HEK293 (cell line): ENCODE measurements at regions not wholly inside any gene's neighbourhood (a gene's known extent, or its start where the extent isn't known, plus 50 kb on each side); places are given as distances from the start of the nearest gene placed in this dataset.

Experiments
- CTCF ChIA-PET: fragments of 350-600 bp; formaldehyde crosslinking; extraction: SDS; loops from one replicate; lab custom pipeline; 2021; ENCODE audit warnings: antibody characterized with exemption; lab: Yijun Ruan, JAX
- POLR2A ChIA-PET: fragments of 300-600 bp; formaldehyde crosslinking; extraction: SDS; loops from one replicate; lab custom pipeline; 2020; ENCODE audit warnings: antibody characterized with exemption, inconsistent platforms; lab: Yijun Ruan, JAX
- H3K27ac ChIP-seq: fragments of 200-500 bp; sonication (Bioruptor generic); 2 replicates; pipeline ENCODE4 v1.5.1; 2014; ENCODE audit warnings: low read depth, low read length, control low read depth, inconsistent platforms; ENCODE audit errors: extremely low read depth
- H3K36me3 ChIP-seq, 2 experiments: fragments of 200-500 bp in 1 of 2; sonication (Bioruptor generic) in 1 of 2; 1 replicate in 1 of 2; 2 replicates in 1 of 2; pipeline ENCODE4 v1.5.1; 2014 to 2017; ENCODE audit warnings: inconsistent platforms in 2 of 2, low read length in 2 of 2; ENCODE audit not compliant: control insufficient read depth in 2 of 2, insufficient read depth in 1 of 2
- H3K4me1 ChIP-seq: fragments of 200-500 bp; sonication (Bioruptor generic); 2 replicates; pipeline ENCODE4 v1.5.1; 2014; ENCODE audit warnings: mild to moderate bottlenecking, low read length, inconsistent platforms; ENCODE audit not compliant: control insufficient read depth, insufficient read depth
- H3K4me3 ChIP-seq: 2 replicates; pipeline ENCODE4 v1.5.1; 2011; ENCODE audit warnings: low read depth, mild to moderate bottlenecking, control low read depth, low read length, moderate library complexity
- H3K9me3 ChIP-seq: fragments of 200-500 bp; sonication (Bioruptor generic); 2 replicates; pipeline ENCODE4 v1.5.1; 2014; ENCODE audit warnings: low read depth, low read length, inconsistent platforms; ENCODE audit not compliant: control insufficient read depth, insufficient read depth
- GLI4 ChIP-seq: fragments of 450-650 bp; formaldehyde crosslinking; IDR thresholded peaks from 2 replicates; pipeline ENCODE4 v1.5.1; 2016; ENCODE audit warnings: missing biosample characterization, missing genetic modification characterization
- TCF7L2 ChIP-seq: IDR thresholded peaks from 2 replicates; pipeline ENCODE4 v1.6.1; 2011; ENCODE audit warnings: low read depth, mild to moderate bottlenecking, inconsistent platforms, low read length, moderate library complexity, borderline replicate concordance
- ZNF112 ChIP-seq: fragments of 450-650 bp; formaldehyde crosslinking; IDR thresholded peaks from 2 replicates; pipeline ENCODE4 v1.5.0; 2017; ENCODE audit warnings: missing biosample characterization, missing genetic modification characterization
- ZNF121 ChIP-seq: fragments of 450-650 bp; formaldehyde crosslinking; IDR thresholded peaks from 2 replicates; pipeline ENCODE4 v1.5.1; 2016; ENCODE audit warnings: missing biosample characterization, missing genetic modification characterization
- ZNF157 ChIP-seq: fragments of 450-650 bp; formaldehyde crosslinking; IDR thresholded peaks from 2 replicates; pipeline ENCODE4 v1.5.1; 2016; ENCODE audit warnings: missing biosample characterization, missing genetic modification characterization
- ZNF223 ChIP-seq: fragments of 450-650 bp; formaldehyde crosslinking; IDR thresholded peaks from 2 replicates; pipeline ENCODE4 v1.5.1; 2016; ENCODE audit warnings: missing biosample characterization, missing genetic modification characterization
- ZNF24 ChIP-seq: fragments of 450-650 bp; formaldehyde crosslinking; IDR thresholded peaks from 2 replicates; pipeline ENCODE4 v1.5.1; 2016; ENCODE audit warnings: missing biosample characterization, missing genetic modification characterization
- ZNF366 ChIP-seq: fragments of 450-650 bp; formaldehyde crosslinking; conservative IDR thresholded peaks from 2 replicates; pipeline ENCODE4 v1.5.1; 2016; ENCODE audit warnings: missing biosample characterization, missing genetic modification characterization
- ZNF624 ChIP-seq: fragments of 450-650 bp; formaldehyde crosslinking; IDR thresholded peaks from 2 replicates; pipeline ENCODE4 v1.5.1; 2017; ENCODE audit warnings: missing biosample characterization, missing genetic modification characterization
- ZNF654 ChIP-seq: fragments of 450-650 bp; formaldehyde crosslinking; IDR thresholded peaks from 2 replicates; pipeline ENCODE4 v1.5.1; 2016; ENCODE audit warnings: low read depth, missing biosample characterization, missing genetic modification characterization
- ZNF776 ChIP-seq: fragments of 450-650 bp; formaldehyde crosslinking; IDR thresholded peaks from 2 replicates; pipeline ENCODE4 v1.5.0; 2017; ENCODE audit warnings: missing biosample characterization, missing genetic modification characterization, borderline replicate concordance
- ZNF830 ChIP-seq: fragments of 450-650 bp; IDR thresholded peaks from 2 replicates; pipeline ENCODE4 v1.5.0; 2018; ENCODE audit warnings: missing biosample characterization, missing genetic modification characterization, low read depth, mild to moderate bottlenecking, moderate library complexity
- ZSCAN16 ChIP-seq: fragments of 450-650 bp; formaldehyde crosslinking; IDR thresholded peaks from 2 replicates; pipeline ENCODE4 v1.5.1; 2016; ENCODE audit warnings: missing biosample characterization, missing genetic modification characterization
- TF ChIP-seq, protein P1 (sequence below): fragments of 450-650 bp; formaldehyde crosslinking; IDR thresholded peaks from 2 replicates; pipeline ENCODE4 v1.5.1; 2016; ENCODE audit warnings: missing biosample characterization, missing genetic modification characterization
- TF ChIP-seq, protein P2 (sequence below): fragments of 450-650 bp; formaldehyde crosslinking; IDR thresholded peaks from 2 replicates; pipeline ENCODE4 v1.5.1; 2016; ENCODE audit warnings: missing biosample characterization, missing genetic modification characterization, borderline replicate concordance
- TF ChIP-seq, protein P3 (sequence below): fragments of 450-650 bp; formaldehyde crosslinking; IDR thresholded peaks from 2 replicates; pipeline ENCODE4 v1.5.0; 2017; ENCODE audit warnings: missing biosample characterization, missing genetic modification characterization, borderline replicate concordance
- TF ChIP-seq, protein P4 (sequence below): fragments of 450-650 bp; formaldehyde crosslinking; IDR thresholded peaks from 2 replicates; pipeline ENCODE4 v1.5.1; 2016; ENCODE audit warnings: missing biosample characterization, missing genetic modification characterization

DNA sequence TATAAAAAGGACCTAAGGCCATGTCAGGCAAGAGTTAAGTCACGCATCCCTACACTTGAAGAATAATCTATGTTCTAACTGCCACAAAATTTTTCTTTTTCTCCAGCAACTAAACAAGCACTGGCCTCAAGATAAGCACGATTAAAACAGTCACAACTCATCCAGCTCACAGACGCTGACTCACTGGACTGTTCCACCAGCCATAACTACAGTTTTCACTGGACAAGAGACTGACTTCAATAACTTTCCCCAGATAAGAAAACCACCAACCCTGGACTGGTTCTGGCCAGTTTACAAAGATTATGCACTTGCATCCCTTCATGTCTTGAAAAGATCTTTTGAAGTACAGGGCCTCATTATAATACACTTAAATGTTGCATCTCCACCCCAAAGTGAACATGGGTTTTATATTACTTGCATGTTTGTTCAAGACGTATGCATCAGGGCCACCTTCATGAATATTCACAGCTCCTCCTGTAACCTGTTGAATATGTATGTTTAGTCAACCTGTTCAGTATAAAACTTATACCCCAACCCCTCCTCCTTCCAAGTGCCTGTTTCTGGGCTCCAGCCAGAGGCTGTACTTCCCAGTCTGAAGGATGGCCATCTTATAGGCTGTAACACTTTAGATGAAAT lies 129.3 kb upstream of the EPB41L4A start (continued):
- TF ChIP-seq, protein P1, sequence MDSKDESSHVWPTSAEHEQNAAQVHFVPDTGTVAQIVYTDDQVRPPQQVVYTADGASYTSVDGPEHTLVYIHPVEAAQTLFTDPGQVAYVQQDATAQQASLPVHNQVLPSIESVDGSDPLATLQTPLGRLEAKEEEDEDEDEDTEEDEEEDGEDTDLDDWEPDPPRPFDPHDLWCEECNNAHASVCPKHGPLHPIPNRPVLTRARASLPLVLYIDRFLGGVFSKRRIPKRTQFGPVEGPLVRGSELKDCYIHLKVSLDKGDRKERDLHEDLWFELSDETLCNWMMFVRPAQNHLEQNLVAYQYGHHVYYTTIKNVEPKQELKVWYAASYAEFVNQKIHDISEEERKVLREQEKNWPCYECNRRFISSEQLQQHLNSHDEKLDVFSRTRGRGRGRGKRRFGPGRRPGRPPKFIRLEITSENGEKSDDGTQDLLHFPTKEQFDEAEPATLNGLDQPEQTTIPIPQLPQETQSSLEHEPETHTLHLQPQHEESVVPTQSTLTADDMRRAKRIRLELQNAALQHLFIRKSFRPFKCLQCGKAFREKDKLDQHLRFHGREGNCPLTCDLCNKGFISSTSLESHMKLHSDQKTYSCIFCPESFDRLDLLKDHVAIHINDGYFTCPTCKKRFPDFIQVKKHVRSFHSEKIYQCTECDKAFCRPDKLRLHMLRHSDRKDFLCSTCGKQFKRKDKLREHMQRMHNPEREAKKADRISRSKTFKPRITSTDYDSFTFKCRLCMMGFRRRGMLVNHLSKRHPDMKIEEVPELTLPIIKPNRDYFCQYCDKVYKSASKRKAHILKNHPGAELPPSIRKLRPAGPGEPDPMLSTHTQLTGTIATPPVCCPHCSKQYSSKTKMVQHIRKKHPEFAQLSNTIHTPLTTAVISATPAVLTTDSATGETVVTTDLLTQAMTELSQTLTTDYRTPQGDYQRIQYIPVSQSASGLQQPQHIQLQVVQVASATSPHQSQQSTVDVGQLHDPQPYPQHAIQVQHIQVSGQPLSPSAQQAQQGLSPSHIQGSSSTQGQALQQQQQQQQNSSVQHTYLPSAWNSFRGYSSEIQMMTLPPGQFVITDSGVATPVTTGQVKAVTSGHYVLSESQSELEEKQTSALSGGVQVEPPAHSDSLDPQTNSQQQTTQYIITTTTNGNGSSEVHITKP (tag by site-specific recombination), result peak; percentile 93
- no peak for TF ChIP-seq ZNF776

DNA sequence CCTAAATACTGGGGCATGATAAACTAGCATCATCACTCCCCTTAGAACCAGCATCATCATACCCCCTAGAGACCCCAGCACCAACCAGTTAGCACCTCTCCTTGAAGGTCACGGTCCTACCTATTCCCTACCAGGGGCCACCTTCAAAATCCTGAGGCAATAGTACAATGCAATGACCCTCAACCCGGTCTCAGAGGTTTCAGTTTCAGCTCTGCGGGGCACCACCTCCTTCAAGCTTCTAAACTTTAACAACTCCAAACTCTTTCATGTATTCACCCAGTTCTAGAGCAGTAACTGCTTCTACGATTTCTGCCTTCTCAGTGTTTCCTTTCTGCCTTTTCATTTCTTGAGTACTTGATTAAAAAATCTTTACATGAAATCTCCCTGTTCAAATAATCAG lies 130.1 kb upstream of the EPB41L4A start:
- no peak overlapping the region for H3K27ac ChIP-seq
- H3K4me1 ChIP-seq, result no peaks in the 10 kb centered on the region
- H3K9me3 ChIP-seq, result no peaks in the 10 kb centered on the region
- no peak for TF ChIP-seq ZNF24 (tag by site-specific recombination)
- TF ChIP-seq, protein P2, sequence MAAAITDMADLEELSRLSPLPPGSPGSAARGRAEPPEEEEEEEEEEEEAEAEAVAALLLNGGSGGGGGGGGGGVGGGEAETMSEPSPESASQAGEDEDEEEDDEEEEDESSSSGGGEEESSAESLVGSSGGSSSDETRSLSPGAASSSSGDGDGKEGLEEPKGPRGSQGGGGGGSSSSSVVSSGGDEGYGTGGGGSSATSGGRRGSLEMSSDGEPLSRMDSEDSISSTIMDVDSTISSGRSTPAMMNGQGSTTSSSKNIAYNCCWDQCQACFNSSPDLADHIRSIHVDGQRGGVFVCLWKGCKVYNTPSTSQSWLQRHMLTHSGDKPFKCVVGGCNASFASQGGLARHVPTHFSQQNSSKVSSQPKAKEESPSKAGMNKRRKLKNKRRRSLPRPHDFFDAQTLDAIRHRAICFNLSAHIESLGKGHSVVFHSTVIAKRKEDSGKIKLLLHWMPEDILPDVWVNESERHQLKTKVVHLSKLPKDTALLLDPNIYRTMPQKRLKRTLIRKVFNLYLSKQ, result no peak
- no peaks in the 10 kb centered on the region for H3K36me3 ChIP-seq
- no peak overlapping the region for H3K4me3 ChIP-seq
- ChIA-PET POLR2A (no interaction called here), CTCF (interaction anchor here (0.6 to 15.0 kb wide), 6 partner anchors 12 to 1030 kb away, joined by 3 to 138 read pairs (median 5); no protein-coding TSS in a partner anchor)

DNA sequence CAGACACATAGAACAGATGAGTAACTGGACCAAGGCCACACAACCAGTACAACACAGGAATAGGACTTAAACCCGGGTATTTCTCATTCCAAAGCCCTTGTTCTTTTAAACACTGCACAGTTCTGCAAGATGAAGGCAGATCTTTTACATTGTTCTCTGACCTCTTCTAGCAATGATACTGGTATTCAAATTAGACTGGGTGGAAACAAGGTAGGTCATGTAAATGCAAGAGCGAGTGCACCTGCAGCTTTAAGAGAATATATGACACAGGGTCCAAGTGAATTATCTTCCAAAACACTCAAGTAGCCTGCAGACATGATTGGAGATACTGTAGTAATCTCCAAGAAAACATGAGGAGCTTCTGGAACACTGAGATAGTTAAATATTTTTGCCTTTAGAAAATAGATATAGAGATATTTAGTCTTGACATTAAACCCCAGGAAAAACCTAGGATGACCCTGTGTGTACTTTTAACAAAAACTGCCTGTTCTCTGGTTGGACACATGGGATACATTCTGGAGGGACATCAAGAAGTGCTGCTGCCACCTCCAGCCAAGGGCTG lies 130.6 kb upstream of the EPB41L4A start:
- H3K9me3 ChIP-seq, result no peaks in the 10 kb centered on the region
- no peak overlapping the region for H3K4me3 ChIP-seq
- H3K27ac ChIP-seq, result no peak overlapping the region
- TF ChIP-seq, protein P3, sequence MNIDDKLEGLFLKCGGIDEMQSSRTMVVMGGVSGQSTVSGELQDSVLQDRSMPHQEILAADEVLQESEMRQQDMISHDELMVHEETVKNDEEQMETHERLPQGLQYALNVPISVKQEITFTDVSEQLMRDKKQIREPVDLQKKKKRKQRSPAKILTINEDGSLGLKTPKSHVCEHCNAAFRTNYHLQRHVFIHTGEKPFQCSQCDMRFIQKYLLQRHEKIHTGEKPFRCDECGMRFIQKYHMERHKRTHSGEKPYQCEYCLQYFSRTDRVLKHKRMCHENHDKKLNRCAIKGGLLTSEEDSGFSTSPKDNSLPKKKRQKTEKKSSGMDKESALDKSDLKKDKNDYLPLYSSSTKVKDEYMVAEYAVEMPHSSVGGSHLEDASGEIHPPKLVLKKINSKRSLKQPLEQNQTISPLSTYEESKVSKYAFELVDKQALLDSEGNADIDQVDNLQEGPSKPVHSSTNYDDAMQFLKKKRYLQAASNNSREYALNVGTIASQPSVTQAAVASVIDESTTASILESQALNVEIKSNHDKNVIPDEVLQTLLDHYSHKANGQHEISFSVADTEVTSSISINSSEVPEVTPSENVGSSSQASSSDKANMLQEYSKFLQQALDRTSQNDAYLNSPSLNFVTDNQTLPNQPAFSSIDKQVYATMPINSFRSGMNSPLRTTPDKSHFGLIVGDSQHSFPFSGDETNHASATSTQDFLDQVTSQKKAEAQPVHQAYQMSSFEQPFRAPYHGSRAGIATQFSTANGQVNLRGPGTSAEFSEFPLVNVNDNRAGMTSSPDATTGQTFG (tag by site-specific recombination), result no peak
- TF ChIP-seq GLI4 (no peak), ZNF121 (tag by site-specific recombination) (no peak), ZNF654 (tag by site-specific recombination) (no peak), TCF7L2 (no peak), ZNF830 (tag by site-specific recombination) (no peak), ZNF624 (tag by site-specific recombination) (no peak), ZNF157 (no peak), ZNF223 (tag by site-specific recombination) (no peak), ZNF366 (tag by site-specific recombination) (no peak), ZSCAN16 (tag by site-specific recombination) (no peak), ZNF112 (tag by site-specific recombination) (no peak)
- TF ChIP-seq, protein P4, sequence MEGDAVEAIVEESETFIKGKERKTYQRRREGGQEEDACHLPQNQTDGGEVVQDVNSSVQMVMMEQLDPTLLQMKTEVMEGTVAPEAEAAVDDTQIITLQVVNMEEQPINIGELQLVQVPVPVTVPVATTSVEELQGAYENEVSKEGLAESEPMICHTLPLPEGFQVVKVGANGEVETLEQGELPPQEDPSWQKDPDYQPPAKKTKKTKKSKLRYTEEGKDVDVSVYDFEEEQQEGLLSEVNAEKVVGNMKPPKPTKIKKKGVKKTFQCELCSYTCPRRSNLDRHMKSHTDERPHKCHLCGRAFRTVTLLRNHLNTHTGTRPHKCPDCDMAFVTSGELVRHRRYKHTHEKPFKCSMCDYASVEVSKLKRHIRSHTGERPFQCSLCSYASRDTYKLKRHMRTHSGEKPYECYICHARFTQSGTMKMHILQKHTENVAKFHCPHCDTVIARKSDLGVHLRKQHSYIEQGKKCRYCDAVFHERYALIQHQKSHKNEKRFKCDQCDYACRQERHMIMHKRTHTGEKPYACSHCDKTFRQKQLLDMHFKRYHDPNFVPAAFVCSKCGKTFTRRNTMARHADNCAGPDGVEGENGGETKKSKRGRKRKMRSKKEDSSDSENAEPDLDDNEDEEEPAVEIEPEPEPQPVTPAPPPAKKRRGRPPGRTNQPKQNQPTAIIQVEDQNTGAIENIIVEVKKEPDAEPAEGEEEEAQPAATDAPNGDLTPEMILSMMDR, result no peak
- H3K36me3 ChIP-seq, result no peaks in the 10 kb centered on the region
- ChIA-PET POLR2A (no interaction called here), CTCF (interaction anchor here (0.6 to 15.0 kb wide), 9 partner anchors 12 to 1029 kb away, joined by 3 to 138 read pairs (median 4); no protein-coding TSS in a partner anchor)
- no peaks in the 10 kb centered on the region for H3K4me1 ChIP-seq
